Fibroblast of the aortic adventitia (primary cell): ENCODE measurements at regions not wholly inside any gene's neighbourhood (a gene's known extent, or its start where the extent isn't known, plus 50 kb on each side); places are given as distances from the start of the nearest gene placed in this dataset.
A peak's percentile ranks its signal among the peaks of the same experiment; 100 is the strongest.

Source experiments
- DNase-seq: peaks from one replicate; pipeline ENCODE4 v3.0.0-alpha.2; 2010; ENCODE audit warnings: low read depth
- H3K4me3 ChIP-seq: 2 replicates; pipeline ENCODE4 v1.5.1; 2011; ENCODE audit warnings: low read depth, mild to moderate bottlenecking, control low read depth, low read length, moderate library complexity
- TF ChIP-seq, protein P1 (sequence below): IDR thresholded peaks from 2 replicates; pipeline ENCODE4 v1.5.1; 2011; ENCODE audit warnings: mild to moderate bottlenecking, low read length, control low read depth, inconsistent platforms; ENCODE audit not compliant: insufficient read depth

- TF ChIP-seq, protein P1, sequence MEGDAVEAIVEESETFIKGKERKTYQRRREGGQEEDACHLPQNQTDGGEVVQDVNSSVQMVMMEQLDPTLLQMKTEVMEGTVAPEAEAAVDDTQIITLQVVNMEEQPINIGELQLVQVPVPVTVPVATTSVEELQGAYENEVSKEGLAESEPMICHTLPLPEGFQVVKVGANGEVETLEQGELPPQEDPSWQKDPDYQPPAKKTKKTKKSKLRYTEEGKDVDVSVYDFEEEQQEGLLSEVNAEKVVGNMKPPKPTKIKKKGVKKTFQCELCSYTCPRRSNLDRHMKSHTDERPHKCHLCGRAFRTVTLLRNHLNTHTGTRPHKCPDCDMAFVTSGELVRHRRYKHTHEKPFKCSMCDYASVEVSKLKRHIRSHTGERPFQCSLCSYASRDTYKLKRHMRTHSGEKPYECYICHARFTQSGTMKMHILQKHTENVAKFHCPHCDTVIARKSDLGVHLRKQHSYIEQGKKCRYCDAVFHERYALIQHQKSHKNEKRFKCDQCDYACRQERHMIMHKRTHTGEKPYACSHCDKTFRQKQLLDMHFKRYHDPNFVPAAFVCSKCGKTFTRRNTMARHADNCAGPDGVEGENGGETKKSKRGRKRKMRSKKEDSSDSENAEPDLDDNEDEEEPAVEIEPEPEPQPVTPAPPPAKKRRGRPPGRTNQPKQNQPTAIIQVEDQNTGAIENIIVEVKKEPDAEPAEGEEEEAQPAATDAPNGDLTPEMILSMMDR: no peak
Observed at GRCh38 chr2:220221992-220222391, 594.6 kb downstream of the SLC4A3 start.

GRCh38 chr2:220224691-220225543 lies 597.5 kb downstream of the SLC4A3 start:
- TF ChIP-seq, protein P1: no peak
- DNase-seq: peak; percentile 89
- no peak overlapping the region for H3K4me3 ChIP-seq

More at GRCh38 chr2:220221992-220222391, 594.6 kb downstream of the SLC4A3 start:
- no peak overlapping the region for H3K4me3 ChIP-seq
- DNase-seq: no peak

GRCh38 chr2:220226076-220226475 lies 598.6 kb downstream of the SLC4A3 start:
- H3K4me3 ChIP-seq: no peak overlapping the region
- DNase-seq: no peak
- TF ChIP-seq, protein P1: no peak

DNA sequence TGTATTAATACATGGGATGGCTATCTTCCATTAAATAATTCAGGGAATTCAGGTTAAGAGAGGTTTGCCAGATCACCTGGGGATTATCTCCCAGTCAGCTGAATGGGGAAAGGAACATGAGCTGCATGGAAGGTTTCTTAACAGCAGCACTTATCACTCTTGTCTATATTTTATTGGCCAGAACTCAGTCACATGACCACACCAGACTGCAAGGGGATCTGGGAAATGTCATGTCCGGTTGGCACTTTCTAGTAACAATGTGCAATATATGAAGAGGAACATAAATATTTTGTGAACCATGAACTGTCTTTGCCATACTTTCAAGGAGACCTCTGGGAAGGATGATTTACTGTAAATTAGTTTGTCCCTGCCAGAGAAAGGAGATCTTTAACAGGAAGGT lies 599.1 kb downstream of the SLC4A3 start:
- DNase-seq: no peak
- TF ChIP-seq, protein P1: no peak

DNA sequence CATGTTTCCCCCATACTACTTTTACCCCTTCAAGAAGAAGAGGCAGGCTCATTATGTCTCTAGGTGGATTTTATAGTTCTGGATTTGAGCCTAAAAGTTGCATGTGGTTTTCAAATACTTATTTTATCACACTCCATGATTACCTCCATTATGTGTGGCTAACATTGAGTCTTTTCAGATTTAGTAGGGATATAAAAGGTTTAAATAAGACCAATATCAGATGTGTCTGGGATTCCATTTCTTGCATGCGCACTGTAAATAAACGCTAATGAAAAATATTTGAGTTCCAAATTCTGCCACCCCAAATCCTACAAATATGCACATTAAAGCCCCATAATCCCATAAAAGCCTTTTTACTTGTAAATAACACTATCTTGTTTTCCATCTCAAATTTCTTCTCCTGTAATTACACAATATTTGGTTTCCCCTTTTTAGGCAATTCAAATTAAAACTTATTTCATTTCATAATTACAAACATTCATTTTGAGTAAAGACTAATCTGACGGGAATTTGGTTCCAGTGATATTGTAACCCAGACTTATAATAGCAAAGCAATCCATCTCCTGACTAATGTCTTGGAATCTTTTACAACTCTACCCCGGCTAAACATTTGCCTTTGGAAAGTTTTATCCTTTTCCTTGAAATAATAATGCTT lies 600.0 kb downstream of the SLC4A3 start:
- no peak overlapping the region for H3K4me3 ChIP-seq
- peak; percentile 87 for DNase-seq
- TF ChIP-seq, protein P1: no peak

More for the DNA sequence above, 599.1 kb downstream of the SLC4A3 start:
- no peak overlapping the region for H3K4me3 ChIP-seq

DNA sequence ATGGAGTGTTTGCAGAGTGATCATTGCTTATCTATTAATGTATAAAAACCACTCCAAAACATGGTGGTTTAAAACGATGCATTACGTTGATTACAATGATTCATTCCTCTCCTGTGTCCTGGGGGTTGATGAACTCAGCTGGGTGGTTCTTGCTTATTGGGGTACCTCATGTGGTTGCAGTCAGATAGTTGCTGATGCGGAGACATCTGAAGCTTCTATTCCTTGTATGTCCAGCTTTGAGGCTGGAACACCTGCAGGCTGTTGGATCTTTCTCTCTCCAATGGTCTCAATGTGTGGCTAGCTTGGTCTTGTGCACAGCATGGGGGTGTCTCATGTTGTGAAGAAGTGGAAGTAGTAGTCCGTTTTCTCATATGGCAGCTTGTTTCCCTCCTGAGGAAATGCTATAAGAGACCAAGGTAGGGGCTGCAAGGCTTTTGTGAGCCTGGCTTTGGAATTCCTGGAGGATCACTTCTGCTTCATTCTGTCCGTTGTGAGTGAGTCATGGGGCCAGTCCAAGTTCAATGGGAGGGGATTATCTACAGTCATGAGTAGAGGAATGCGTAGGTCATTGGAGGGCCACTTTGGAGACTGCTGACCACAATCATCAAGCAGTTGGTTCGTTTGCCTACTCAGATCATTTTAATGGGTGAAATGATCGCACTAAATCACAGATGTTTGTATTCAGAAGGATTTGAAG lies 601.0 kb downstream of the SLC4A3 start:
- TF ChIP-seq, protein P1: no peak
- DNase-seq: peak; percentile 98
- H3K4me3 ChIP-seq: peak overlapping the region; percentile 49
